ENCODE measurements at regions not wholly inside any gene's neighbourhood (a gene's known extent, or its start where the extent isn't known, plus 50 kb on each side); places are given as distances from the start of the nearest gene placed in this dataset.

DNA sequence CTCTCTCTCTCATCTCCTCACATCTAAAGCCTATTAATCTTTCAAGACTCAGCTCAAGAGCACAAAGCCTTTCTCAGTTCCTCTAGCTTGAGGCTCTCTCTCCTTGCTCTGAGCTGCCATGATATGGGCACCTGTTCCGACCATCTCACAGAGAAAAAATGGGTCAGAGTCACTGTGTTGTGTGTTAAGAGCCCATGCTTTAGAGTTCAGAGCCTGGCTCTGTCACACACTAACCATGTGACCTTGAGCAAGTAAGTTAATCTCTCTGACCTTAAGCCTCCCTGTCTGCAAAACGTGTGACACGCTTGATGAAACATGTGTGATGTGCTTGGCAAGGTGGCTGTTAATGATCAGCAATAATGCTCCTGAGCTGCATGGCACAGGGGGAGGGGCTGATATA lies 245.2 kb downstream of the DLEU7 start:
- no peaks in the 10 kb centered on the region for H3K79me2 ChIP-seq (ENCODE audit: control insufficient read depth, insufficient read depth, low read length)
- H3K4me2 ChIP-seq (ENCODE audit: extremely low read depth, insufficient read depth, low read length) = no peak overlapping the region
- H4K20me1 ChIP-seq (ENCODE audit: control insufficient read depth, extremely low read depth, insufficient read depth, low read length) = no peaks in the 10 kb centered on the region
- TF ChIP-seq EZH2 (IDR thresholded peaks at IDR 0.05; ENCODE audit: low read length, missing control alignments) = no peak
- TF ChIP-seq, protein P1, sequence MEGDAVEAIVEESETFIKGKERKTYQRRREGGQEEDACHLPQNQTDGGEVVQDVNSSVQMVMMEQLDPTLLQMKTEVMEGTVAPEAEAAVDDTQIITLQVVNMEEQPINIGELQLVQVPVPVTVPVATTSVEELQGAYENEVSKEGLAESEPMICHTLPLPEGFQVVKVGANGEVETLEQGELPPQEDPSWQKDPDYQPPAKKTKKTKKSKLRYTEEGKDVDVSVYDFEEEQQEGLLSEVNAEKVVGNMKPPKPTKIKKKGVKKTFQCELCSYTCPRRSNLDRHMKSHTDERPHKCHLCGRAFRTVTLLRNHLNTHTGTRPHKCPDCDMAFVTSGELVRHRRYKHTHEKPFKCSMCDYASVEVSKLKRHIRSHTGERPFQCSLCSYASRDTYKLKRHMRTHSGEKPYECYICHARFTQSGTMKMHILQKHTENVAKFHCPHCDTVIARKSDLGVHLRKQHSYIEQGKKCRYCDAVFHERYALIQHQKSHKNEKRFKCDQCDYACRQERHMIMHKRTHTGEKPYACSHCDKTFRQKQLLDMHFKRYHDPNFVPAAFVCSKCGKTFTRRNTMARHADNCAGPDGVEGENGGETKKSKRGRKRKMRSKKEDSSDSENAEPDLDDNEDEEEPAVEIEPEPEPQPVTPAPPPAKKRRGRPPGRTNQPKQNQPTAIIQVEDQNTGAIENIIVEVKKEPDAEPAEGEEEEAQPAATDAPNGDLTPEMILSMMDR (conservative IDR thresholded peaks at IDR 0.05 in 1 of 2, IDR thresholded peaks at IDR 0.05 in 1 of 2; ENCODE audit: low read depth in 1 of 2, low read length in 2 of 2) = no peak
- DNase-seq (ENCODE audit: low read depth in 2 of 2) = no peak
- H3K9me3 ChIP-seq (ENCODE audit: control insufficient read depth, insufficient read depth, low read depth, low read length) = no peaks in the 10 kb centered on the region
- no peak overlapping the region for H2AFZ ChIP-seq (ENCODE audit: low read length)
- no peak overlapping the region for H3K4me3 ChIP-seq (replicated peaks in 1 of 4; ENCODE audit: control extremely low read depth in 1 of 4, insufficient read depth in 1 of 4, low read depth in 3 of 4, low read length in 4 of 4)
- peaks cover 3% of the 10 kb centered on the region for H3K27me3 ChIP-seq (ENCODE audit: control insufficient read depth, insufficient read depth, low read length)
- H3K36me3 ChIP-seq (ENCODE audit: control insufficient read depth, insufficient read depth, low read length) = no peaks in the 10 kb centered on the region
- no peak overlapping the region for H3K27ac ChIP-seq (ENCODE audit: insufficient read depth, low read length)
- no peaks in the 10 kb centered on the region for H3K4me1 ChIP-seq (ENCODE audit: control insufficient read depth, extremely low read depth, insufficient read depth, low read length)
- no peak overlapping the region for H3K9ac ChIP-seq (ENCODE audit: insufficient read depth, low read length)

DNA sequence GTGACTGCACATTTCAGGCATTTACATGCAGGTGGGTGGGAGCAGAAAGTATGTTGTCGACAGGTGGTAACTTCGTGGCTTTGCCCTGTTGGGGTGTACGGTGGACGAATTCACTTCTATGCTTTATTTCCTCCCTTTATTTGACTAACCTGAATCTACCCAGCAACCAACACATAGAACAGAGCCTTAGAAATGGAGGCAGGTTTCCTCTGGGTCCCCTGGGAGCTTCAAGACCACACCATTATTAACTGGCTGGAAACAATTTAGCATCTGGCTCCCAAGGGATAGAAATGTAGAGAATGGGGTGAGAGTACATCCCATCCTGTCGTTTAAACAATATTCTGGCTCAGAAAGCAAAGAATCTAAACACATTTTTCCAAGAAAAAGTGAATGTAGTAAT lies 244.4 kb downstream of the DLEU7 start:
- no peak overlapping the region for H2AFZ ChIP-seq (ENCODE audit: low read length)

DNA sequence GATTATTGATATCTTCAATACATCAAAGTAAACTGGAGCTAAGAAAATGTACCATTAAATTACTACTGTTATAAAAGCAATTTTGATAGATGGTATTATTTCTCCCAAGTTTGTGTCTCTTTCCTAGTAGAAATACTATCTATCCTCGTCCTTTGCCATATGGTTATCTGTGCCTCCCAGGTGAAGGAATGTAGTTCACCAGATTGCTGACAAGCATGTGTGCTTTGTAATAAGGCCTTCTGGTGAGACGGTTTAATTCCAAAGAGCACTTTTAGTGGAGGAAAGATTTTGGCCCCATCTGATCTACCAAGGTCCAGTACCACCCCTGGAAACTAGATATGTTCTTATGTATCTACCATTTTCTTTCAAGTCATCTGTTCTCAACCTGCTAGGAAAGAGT lies 243.6 kb downstream of the DLEU7 start:
- TF ChIP-seq, protein P1 (conservative IDR thresholded peaks at IDR 0.05 in 1 of 2, IDR thresholded peaks at IDR 0.05 in 1 of 2; ENCODE audit: low read depth in 1 of 2, low read length in 2 of 2) = no peak
- no peak for TF ChIP-seq EZH2 (IDR thresholded peaks at IDR 0.05; ENCODE audit: low read length, missing control alignments)
- no peak overlapping the region for H2AFZ ChIP-seq (ENCODE audit: low read length)
- no peak overlapping the region for H3K9ac ChIP-seq (ENCODE audit: insufficient read depth, low read length)
- no peaks in the 10 kb centered on the region for H3K79me2 ChIP-seq (ENCODE audit: control insufficient read depth, insufficient read depth, low read length)
- no peaks in the 10 kb centered on the region for H3K9me3 ChIP-seq (ENCODE audit: control insufficient read depth, insufficient read depth, low read depth, low read length)
- no peak overlapping the region for H3K27ac ChIP-seq (ENCODE audit: insufficient read depth, low read length)
- H3K4me3 ChIP-seq (replicated peaks in 1 of 4; ENCODE audit: control extremely low read depth in 1 of 4, insufficient read depth in 1 of 4, low read depth in 3 of 4, low read length in 4 of 4) = no peak overlapping the region
- H3K36me3 ChIP-seq (ENCODE audit: control insufficient read depth, insufficient read depth, low read length) = no peaks in the 10 kb centered on the region
- H3K27me3 ChIP-seq (ENCODE audit: control insufficient read depth, insufficient read depth, low read length) = peaks cover 3% of the 10 kb centered on the region
- H3K4me1 ChIP-seq (ENCODE audit: control insufficient read depth, extremely low read depth, insufficient read depth, low read length) = no peaks in the 10 kb centered on the region
- no peak for DNase-seq (ENCODE audit: low read depth in 2 of 2)
- no peaks in the 10 kb centered on the region for H4K20me1 ChIP-seq (ENCODE audit: control insufficient read depth, extremely low read depth, insufficient read depth, low read length)
- H3K4me2 ChIP-seq (ENCODE audit: extremely low read depth, insufficient read depth, low read length) = no peak overlapping the region

More for the DNA sequence above, 244.4 kb downstream of the DLEU7 start:
- no peaks in the 10 kb centered on the region for H3K4me1 ChIP-seq (ENCODE audit: control insufficient read depth, extremely low read depth, insufficient read depth, low read length)
- DNase-seq (ENCODE audit: low read depth in 2 of 2) = no peak
- no peaks in the 10 kb centered on the region for H4K20me1 ChIP-seq (ENCODE audit: control insufficient read depth, extremely low read depth, insufficient read depth, low read length)
- H3K36me3 ChIP-seq (ENCODE audit: control insufficient read depth, insufficient read depth, low read length) = no peaks in the 10 kb centered on the region
- no peak overlapping the region for H3K4me3 ChIP-seq (replicated peaks in 1 of 4; ENCODE audit: control extremely low read depth in 1 of 4, insufficient read depth in 1 of 4, low read depth in 3 of 4, low read length in 4 of 4)
- no peak overlapping the region for H3K4me2 ChIP-seq (ENCODE audit: extremely low read depth, insufficient read depth, low read length)
- H3K79me2 ChIP-seq (ENCODE audit: control insufficient read depth, insufficient read depth, low read length) = no peaks in the 10 kb centered on the region
- H3K27ac ChIP-seq (ENCODE audit: insufficient read depth, low read length) = no peak overlapping the region
- H3K9me3 ChIP-seq (ENCODE audit: control insufficient read depth, insufficient read depth, low read depth, low read length) = no peaks in the 10 kb centered on the region
- no peak for TF ChIP-seq EZH2 (IDR thresholded peaks at IDR 0.05; ENCODE audit: low read length, missing control alignments)
- TF ChIP-seq, protein P1 (conservative IDR thresholded peaks at IDR 0.05 in 1 of 2, IDR thresholded peaks at IDR 0.05 in 1 of 2; ENCODE audit: low read depth in 1 of 2, low read length in 2 of 2) = no peak
- H3K27me3 ChIP-seq (ENCODE audit: control insufficient read depth, insufficient read depth, low read length) = peaks cover 3% of the 10 kb centered on the region
- H3K9ac ChIP-seq (ENCODE audit: insufficient read depth, low read length) = no peak overlapping the region

Measured in fibroblast of lung (primary cell).